Panc1 (cell line): ENCODE measurements at regions not wholly inside any gene's neighbourhood (a gene's known extent, or its start where the extent isn't known, plus 50 kb on each side); places are given as distances from the start of the nearest gene placed in this dataset.

Source experiments
- POLR2AphosphoS5 ChIP-seq: IDR thresholded peaks from 2 replicates; pipeline ENCODE4 v1.6.1; 2012; ENCODE audit warnings: mild to moderate bottlenecking, low read depth, low read length, moderate library complexity
- REST ChIP-seq, 2 experiments: IDR thresholded peaks; 2 replicates each; pipeline ENCODE4 v1.6.1; 2011 to 2012; ENCODE audit warnings: low read depth in 2 of 2, control low read depth in 1 of 2, low read length in 1 of 2, mild to moderate bottlenecking in 1 of 2, moderate library complexity in 1 of 2; ENCODE audit not compliant: insufficient read depth in 1 of 2
- SIN3A ChIP-seq: IDR thresholded peaks from 2 replicates; pipeline ENCODE4 v1.6.1; 2012; ENCODE audit warnings: low read depth, mild to moderate bottlenecking, low read length, moderate library complexity, borderline replicate concordance; ENCODE audit not compliant: insufficient read depth
- TCF7L2 ChIP-seq: IDR thresholded peaks from 2 replicates; pipeline ENCODE4 v1.6.1; 2011; ENCODE audit warnings: mild to moderate bottlenecking, low read depth, low read length, inconsistent platforms
- TF ChIP-seq, protein P1 (sequence below): fragments of 450-650 bp; IDR thresholded peaks from 2 replicates; pipeline ENCODE4 v1.5.1; 2017; ENCODE audit warnings: mild to moderate bottlenecking

DNA sequence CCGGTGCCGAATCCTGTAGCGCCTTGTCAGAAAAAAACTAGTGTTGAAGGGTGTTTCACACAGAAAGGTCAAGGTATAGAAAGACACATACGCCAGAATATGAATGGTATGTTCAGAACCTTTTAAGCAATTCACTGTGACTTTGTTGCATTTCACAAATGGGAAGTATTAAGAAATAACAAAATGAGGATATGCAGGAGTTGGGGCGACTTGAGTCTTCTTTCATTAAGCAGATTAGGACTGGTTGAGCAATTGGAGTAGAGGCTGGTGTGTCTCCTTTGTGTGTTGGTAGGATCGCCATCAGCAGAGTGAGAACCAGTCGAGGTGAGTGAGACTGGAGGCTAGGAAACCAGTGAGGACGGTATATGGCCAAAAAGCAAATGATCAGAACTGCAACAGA lies 1454.5 kb upstream of the TENM3 start:
- TF ChIP-seq, protein P1, sequence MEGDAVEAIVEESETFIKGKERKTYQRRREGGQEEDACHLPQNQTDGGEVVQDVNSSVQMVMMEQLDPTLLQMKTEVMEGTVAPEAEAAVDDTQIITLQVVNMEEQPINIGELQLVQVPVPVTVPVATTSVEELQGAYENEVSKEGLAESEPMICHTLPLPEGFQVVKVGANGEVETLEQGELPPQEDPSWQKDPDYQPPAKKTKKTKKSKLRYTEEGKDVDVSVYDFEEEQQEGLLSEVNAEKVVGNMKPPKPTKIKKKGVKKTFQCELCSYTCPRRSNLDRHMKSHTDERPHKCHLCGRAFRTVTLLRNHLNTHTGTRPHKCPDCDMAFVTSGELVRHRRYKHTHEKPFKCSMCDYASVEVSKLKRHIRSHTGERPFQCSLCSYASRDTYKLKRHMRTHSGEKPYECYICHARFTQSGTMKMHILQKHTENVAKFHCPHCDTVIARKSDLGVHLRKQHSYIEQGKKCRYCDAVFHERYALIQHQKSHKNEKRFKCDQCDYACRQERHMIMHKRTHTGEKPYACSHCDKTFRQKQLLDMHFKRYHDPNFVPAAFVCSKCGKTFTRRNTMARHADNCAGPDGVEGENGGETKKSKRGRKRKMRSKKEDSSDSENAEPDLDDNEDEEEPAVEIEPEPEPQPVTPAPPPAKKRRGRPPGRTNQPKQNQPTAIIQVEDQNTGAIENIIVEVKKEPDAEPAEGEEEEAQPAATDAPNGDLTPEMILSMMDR: no peak
- TF ChIP-seq REST (IDR thresholded peaks at IDR 0.05; ENCODE audit: insufficient read depth in 1 of 2, low read depth in 2 of 2, low read length in 1 of 2) (no peak), POLR2AphosphoS5 (no peak), TCF7L2 (no peak), SIN3A (no peak)
